ENCODE measurements at regions not wholly inside any gene's neighbourhood (a gene's known extent, or its start where the extent isn't known, plus 50 kb on each side); places are given as distances from the start of the nearest gene placed in this dataset.

GRCh38 chr3:22378869-22379268 is 627.9 kb upstream of the ZNF385D start:
- TF ChIP-seq, protein P1, sequence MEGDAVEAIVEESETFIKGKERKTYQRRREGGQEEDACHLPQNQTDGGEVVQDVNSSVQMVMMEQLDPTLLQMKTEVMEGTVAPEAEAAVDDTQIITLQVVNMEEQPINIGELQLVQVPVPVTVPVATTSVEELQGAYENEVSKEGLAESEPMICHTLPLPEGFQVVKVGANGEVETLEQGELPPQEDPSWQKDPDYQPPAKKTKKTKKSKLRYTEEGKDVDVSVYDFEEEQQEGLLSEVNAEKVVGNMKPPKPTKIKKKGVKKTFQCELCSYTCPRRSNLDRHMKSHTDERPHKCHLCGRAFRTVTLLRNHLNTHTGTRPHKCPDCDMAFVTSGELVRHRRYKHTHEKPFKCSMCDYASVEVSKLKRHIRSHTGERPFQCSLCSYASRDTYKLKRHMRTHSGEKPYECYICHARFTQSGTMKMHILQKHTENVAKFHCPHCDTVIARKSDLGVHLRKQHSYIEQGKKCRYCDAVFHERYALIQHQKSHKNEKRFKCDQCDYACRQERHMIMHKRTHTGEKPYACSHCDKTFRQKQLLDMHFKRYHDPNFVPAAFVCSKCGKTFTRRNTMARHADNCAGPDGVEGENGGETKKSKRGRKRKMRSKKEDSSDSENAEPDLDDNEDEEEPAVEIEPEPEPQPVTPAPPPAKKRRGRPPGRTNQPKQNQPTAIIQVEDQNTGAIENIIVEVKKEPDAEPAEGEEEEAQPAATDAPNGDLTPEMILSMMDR (IDR thresholded peaks at IDR 0.05; ENCODE audit: insufficient read depth, low read length, poor library complexity, severe bottlenecking), result no peak
- TF ChIP-seq EZH2phosphoT487 (conservative IDR thresholded peaks at IDR 0.05; ENCODE audit: low read length), result no peak
